ENCODE measurements at regions not wholly inside any gene's neighbourhood (a gene's known extent, or its start where the extent isn't known, plus 50 kb on each side); places are given as distances from the start of the nearest gene placed in this dataset.

DNA sequence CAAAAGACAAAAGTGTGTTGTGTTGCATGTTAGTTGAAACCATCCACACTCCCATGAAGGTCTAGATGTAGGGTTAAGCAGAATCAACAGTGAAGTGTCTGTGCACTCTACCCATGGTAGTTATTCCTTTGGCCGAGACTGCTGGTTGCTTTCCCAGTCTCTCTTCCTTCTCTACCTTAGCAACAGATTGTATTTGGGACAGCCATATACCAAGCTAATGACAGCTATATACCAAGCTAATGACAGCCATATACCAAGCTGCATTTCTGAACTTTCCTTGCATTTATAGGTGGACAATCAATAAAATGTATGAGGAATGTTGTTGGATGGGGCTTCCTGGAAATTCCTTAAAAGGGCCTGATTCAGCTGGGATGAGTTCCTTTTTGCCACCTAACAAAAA is 80.5 kb upstream of the ENPEP start:
- TF ChIP-seq, protein P1, sequence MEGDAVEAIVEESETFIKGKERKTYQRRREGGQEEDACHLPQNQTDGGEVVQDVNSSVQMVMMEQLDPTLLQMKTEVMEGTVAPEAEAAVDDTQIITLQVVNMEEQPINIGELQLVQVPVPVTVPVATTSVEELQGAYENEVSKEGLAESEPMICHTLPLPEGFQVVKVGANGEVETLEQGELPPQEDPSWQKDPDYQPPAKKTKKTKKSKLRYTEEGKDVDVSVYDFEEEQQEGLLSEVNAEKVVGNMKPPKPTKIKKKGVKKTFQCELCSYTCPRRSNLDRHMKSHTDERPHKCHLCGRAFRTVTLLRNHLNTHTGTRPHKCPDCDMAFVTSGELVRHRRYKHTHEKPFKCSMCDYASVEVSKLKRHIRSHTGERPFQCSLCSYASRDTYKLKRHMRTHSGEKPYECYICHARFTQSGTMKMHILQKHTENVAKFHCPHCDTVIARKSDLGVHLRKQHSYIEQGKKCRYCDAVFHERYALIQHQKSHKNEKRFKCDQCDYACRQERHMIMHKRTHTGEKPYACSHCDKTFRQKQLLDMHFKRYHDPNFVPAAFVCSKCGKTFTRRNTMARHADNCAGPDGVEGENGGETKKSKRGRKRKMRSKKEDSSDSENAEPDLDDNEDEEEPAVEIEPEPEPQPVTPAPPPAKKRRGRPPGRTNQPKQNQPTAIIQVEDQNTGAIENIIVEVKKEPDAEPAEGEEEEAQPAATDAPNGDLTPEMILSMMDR (IDR thresholded peaks at IDR 0.05) = no peak
- no peak for TF ChIP-seq POLR2A (IDR thresholded peaks at IDR 0.05)
- no peak for TF ChIP-seq POLR2AphosphoS5 (IDR thresholded peaks at IDR 0.05)
- TF ChIP-seq EP300 (IDR thresholded peaks at IDR 0.05) = no peak
